GM23248 (cell line): ENCODE measurements at regions not wholly inside any gene's neighbourhood (a gene's known extent, or its start where the extent isn't known, plus 50 kb on each side); places are given as distances from the start of the nearest gene placed in this dataset.

ENCODE experiments used
- EZH2 ChIP-seq: fragments of 200-600 bp; sonication (generic); IDR thresholded peaks from 2 replicates; pipeline ENCODE4 v1.6.1; 2018; ENCODE audit warnings: antibody characterized with exemption, mild to moderate bottlenecking; ENCODE audit not compliant: insufficient read depth, poor library complexity, severe bottlenecking
- EZH2phosphoT487 ChIP-seq: fragments of 200-600 bp; sonication (generic); IDR thresholded peaks from 2 replicates; pipeline ENCODE4 v1.6.1; 2018; ENCODE audit warnings: antibody characterized with exemption, moderate library complexity, mild to moderate bottlenecking, low read depth; ENCODE audit not compliant: insufficient read depth

DNA sequence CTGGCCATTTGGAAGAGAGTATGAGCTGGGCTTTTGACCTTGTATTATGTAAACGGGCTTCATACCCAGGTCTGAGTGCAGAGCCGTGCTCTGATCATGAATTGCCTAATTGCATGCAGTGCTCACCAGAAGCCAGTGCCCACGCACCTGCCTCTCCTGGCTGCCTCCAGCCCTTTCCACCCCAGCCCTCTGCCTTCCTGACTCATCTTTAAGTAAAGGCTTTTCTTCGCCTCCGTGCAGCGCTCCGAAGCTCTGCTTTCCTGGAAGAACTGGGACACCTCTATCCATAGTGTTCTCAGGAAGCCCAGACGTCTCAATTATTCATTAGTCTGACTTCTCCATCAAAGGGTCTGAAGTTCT is 413.7 kb downstream of the PTPRU start:
- no peak for TF ChIP-seq EZH2
- TF ChIP-seq EZH2phosphoT487: no peak
